HG03432 (cell line): ENCODE measurements at regions not wholly inside any gene's neighbourhood (a gene's known extent, or its start where the extent isn't known, plus 50 kb on each side); places are given as distances from the start of the nearest gene placed in this dataset.
"Not testable (repeated sequence)": the region's sequence is repeated elsewhere in the genome, so short reads cannot be mapped to it uniquely, and the experiment has no call there.

Experiments used
- ATAC-seq: cut with Tn5 transposase; IDR thresholded peaks from one replicate; pipeline ENCODE4 v1.9.1; 2021; ENCODE audit warnings: mild to moderate bottlenecking, moderate library complexity; ENCODE audit not compliant: unreplicated experiment

DNA sequence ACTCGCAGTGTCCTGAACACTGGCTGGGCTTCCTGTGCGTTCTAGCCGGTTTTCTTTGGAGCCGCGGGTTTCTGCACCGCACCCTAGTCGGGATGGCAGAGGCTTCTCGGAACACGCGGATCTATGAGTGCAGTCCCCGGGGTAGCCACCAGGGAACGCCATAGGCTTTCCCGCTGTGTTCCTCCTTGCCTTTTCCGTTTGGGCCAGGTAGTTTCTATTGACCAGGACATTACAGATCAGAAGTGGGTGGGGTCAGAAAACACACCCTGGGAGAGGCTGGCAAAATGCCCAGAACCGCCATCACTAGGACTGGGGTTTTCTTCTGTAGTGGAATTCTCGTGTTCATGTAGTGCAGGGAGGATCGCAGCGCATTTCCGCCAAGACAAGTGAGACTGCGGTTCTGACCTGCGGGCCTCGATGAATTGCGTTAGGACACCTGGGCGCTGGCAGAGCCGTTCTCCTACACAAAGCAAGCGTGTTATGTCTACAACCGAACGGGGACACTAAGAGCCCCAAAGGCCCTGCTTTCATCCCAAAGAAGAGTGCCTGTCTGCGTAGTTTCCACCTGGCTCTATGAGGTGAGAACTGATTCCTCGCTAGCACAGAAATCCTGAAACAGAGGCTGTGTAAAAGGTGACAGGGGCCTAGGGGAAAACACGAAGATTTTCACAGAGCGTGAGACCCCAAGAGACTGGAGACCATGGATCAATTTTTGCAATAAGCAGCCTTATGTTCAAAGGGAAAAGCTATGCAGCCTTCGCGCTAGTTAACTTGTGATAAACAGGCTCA, 121.5 kb downstream of the PPIAL4G start:
- not testable (repeated sequence) for ATAC-seq

DNA sequence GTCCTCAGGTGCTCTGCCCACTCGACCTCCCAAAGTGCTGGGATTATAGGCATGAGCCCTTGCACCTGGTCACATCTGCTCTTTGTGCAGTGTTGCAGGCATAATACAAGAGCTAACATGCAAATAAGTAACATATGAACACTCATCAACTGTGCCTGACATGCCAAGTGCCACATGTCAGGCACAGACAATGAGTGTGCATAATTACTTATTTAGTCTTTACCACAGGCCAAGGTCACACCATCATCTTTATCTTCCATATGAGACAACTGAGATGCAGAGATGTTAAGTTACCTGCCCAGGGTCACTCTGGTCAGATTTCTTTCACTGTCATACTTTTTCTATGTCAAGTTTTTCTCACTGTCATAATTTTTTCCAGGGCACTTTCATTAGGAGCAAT, 126.1 kb downstream of the PPIAL4G start:
- no peak for ATAC-seq

DNA sequence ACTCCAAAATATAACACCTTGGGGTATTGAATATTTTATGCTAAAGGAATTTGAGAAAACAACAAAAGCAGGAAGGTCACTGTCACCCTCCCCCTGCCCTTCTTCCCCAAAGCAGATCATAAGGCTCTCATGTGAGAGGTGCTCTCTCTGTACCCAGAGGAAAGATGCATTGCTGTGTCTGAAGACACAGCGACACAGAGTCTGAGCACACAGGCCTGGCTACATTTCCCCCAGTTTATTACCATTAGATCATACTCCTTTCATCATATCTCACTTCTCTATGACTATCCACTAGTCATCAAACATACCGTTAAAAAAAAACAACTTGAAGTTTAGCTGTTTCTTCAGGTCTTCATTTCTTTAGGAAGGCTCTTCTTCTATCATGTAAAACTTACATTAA, 127.1 kb downstream of the PPIAL4G start:
- no peak for ATAC-seq

DNA sequence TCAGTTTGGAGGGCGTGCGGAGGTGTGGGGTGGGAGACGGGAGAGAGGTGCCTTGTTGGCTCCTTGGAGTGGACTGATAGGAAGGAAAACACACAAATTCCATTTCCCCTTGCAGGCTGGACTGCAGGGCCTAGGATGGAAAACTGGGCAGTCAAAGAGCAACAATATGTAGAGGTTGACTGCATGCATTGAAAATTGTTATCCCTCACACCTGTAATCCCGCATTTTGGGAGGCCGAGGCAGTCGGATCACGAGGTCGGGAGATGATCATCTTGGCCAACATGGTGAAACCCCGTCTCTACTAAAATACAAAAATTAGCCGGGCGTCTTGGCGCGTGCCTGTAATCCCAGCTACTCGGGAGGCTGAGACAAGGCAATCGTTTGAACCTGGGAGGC, 128.2 kb downstream of the PPIAL4G start:
- no peak for ATAC-seq

DNA sequence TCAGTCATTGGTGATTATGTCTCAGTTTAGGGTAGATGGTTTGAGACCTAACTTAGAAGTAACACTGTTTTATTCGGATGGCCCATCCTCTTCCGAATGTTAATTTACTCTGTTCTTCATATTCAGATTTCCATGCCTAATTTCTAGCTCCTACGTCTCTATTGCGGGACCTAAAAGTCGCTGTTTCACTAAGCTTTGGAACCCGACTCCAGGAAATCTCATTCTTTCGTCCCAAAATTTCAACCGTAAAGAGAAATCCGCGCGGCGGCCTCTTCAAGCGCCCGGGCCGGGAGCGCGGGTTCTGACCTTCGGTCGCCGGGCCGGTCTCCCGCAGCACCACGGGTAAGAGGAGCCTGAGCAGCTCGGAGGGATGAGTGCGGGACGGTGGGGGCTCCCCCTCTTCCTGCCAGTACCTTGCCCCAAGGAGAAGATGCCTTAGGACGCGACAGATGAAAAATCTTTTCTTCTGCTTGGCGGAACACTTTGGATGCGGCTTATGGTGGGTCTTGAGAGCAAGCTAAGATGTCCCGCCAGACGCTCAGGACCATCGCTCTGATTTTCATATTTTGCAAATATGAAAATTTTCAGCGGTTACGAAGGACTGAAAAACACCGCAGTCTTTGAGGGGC, 128.7 kb downstream of the PPIAL4G start:
- no peak for ATAC-seq

DNA sequence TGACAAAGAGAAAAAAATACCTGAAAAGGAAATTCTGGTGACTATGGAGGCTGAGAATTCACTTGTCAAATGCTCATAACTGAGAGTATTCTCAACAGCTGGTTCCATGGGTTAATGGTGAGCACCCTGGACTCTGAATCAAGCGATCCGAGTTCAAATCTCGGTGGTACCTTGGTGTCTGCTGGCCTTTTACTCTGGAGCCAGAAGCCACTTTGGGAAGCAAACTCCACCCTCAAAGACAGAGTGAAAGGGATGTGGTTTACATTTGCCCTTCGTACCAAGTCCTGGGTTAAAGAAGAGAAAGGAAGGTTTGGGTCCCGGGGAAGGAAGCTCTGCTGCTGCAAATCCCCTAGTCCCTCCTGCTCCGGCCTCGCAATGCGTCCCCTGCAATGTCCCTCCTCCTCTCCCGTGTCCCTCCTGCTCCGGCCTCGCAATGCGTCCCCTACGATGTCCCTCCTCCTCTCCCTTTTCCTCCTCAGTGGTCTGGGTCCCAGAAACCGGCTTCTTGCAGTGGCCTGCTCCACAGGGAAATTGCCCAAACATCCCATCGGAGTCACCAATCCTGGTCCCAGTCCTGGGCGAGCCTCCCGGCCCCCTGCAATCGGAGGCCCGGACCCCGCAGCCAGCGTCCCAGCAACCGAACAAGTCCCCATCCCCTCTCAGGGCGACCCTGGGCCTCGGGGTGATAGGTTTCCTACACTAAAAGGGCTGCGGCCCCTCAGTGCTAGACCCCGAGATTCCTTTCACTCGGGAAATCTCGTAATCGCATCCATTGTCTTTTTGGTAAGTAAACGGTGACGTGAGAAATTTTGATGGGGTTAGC, 129.4 kb downstream of the PPIAL4G start:
- ATAC-seq: no peak

DNA sequence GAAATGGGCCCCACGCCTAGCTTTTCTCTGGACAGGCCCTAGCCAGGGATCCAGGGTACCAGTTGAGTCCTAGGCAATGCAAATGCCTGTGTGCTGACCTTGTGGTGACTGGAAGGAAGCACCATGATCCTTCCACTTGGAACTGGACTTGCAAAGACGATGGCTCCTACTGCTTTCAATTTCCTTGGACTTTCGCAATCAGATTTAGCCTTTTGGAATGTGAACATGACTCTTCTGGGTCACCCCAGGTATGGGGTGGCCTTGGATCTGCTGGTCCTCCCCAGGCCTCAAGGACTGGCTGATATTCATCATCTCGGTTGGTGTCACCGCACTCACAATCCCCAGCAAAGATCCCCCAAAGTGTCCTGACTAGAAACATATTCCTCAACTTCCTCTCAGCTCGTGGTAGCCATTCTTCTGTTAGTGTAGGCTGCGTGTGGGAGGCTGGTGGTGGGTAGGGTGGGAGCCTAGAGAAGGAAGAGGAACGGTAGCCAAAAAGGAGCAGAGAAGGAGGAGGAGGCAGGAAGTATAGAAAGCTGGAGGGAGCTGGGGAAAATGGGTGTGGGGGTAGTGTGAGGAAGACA, 130.5 kb downstream of the PPIAL4G start:
- ATAC-seq: no peak

DNA sequence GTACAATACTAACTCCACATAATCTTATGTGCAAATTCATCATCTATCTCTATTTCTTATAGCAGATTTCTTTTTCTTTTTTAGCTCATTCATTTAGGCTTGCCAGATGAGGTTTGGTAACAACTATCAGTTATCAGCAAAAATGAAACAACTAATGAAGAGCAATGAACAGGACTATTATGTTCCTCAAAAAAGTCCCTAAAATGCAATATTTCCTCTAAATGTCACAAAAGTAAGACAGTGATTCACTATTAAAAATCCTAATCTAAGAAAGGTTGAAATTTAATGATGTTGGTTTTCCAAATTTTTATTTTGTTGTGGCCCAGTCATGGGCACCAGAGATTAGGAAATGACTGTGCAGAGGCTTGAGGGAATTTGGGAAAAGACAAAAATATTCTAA, 135.3 kb downstream of the PPIAL4G start:
- ATAC-seq: no peak

DNA sequence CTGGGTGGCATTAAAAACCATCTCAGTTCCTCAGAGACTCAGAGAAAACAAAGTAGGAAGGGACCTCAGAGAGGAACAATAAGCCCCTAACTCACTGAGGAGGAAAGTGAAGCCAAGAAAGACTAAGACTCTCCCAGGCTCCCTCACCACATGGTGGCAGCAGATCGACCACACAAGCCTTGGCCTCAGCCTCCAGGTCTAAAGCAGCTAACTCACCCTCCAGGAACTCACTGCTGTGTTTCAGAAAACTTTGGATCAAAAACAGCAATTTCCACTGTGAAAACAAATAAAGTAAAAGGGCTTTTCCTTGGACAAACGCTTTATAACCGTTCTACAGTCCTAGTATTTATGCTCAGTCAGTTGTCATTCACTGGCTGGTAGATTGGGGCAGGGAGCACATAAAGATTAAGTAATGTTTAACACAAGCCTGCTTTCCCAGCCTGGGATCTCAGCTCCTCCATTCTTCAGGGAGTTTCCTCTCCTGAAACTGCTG, 137.4 kb downstream of the PPIAL4G start:
- ATAC-seq: not testable (repeated sequence)

DNA sequence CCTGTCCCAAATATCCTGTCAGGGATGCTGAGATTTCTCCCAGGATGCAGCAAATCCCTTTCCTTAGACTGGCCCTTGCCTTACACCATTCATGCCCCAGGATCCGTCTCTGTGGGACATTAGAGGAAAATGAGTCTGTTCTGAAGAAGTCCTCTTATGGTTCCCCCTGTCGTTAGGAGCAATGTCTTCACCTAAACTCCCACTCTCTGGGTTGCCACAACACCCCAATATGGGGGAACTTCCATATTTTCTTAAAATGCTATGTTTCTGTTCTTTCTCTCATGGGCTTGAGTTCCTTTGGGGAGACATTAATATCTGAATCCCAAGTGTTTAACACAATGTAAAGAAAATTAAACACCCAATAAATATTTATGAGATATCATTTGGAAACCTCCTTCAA, 138.5 kb downstream of the PPIAL4G start:
- ATAC-seq: not testable (repeated sequence)

DNA sequence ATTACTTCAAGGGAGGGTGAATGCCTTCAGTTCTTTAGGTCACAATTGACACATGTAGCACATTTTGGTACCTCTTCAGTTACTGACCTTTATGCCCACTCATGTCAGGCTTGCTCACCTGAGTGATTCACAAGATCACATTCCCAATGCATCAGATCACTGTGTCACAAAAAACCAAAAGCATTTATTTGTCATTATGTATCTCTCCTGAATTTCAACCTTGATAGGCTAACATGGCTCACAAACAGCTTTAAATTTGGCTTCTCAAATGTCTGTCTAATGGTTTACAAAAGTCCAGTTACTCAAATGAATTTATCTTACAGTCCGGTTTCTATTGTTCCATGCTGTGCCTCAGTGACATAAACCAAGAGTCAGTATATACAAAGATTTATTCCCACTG, 141.4 kb downstream of the PPIAL4G start:
- ATAC-seq: not testable (repeated sequence)

DNA sequence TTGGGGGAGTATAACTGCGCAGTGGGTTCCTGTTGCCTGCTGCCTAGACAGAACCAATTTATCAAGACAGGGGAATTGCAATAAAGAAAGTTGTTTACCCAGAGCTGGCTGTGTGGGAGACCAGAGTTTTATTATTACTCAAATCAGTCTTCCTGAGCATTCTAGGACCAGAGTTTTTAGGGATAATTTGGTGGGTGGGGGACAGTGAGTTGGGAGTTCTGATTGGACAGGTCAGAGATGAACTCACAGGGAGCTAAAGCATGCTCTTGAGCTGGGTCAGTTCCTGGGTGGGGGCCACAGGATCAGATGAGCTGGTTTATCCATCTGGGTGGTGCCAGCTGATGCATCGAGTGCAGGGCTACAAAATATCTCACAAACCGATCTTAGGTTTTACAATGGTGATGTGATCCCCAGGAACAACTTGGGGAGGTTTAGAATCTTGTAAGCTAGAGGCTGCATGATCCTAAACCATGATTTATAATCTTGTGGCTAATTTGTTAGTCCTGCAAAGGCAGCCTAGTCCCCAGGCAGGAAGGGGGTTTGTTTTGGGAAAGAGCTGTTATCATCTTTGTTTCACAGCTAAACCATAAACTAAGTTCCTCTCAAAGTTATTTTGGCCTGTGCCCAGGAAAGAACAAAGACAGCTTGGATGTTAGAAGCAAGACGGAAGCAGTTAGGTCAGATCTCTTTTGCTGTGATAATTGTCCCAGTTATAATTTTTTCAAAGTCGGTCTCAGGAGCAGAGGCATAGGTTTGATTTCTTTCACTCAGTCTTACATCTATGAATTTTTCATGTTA, 146.8 kb downstream of the PPIAL4G start:
- ATAC-seq: not testable (repeated sequence)

DNA sequence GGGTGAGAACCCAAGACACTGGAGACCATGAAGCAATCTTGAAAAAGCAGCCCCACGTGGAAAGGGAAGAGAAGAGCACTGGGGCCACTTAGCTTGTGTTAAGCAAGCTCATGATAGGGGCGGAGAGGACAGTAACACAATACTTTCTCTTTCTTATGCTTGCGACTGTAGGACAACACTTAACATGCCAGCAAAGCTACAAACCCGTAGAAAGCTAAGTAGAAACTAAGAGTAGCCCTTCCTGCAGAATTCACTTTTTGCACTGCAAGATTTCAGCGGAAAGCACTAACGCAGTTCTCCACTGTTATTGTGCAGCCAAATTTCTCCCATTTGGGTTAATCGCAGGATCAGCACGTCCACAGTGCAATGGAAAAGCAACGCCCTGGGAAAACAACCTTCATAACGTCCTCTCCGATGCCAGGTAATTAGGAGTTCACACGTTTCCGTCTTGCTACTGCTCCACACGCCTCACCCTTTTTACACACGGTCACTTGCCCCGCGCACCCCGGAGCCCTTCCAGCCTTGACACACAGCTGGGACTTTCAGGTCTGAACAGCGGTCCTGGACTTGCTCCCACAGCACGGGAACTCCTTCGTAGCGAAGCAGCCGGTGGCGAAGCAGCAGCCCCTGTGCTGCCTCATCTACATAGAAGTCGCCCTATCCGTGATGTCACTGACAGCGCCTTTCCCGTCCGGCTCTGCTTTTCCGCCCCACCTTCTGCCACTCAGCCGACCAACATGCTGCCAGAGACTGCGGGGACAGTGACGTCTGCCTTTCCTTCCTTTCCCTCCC, 148.6 kb downstream of the PPIAL4G start:
- ATAC-seq: peak; percentile 82

DNA sequence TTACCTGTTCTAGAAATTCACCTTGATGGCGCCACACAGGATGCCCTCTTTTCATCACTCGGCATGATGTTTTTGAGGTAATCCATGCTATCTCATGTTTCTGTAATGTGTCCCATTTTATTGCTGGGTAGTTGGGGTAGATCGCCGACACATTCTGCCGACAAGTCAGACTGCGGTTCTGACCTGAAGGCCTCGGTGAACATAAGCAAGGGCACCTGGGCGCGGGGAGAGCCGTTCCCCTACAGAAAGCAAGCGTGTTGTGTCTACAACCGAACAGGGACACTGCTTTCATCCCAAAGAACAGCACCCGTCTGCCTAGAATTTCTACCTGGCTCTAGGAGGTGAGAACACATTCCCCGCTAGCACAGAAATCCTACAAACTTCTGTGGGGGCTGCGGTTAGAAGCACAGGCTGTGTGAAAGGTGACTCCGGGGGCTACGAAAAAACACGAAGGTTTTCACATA, 149.2 kb downstream of the PPIAL4G start:
- no peak for ATAC-seq

DNA sequence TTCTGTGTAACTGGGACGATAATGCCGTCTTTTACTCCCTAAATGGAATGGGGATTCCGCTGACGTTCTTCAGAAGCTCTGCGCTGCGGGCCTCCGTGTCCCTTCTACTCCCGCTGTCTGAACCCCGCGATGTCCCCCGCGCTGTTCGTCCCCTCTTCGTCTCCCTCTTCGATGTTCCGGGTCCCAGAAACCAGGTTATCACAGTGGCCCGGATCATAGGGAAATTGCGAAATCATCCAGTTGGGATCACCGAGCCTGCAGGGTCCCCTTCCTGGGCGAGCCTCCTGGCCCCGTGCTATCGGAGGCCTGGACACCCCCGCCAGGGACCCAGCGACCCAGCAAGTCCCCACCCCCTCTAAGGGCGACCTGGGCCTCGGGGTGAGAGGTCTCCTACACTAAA, 154.2 kb downstream of the PPIAL4G start:
- ATAC-seq: no peak

DNA sequence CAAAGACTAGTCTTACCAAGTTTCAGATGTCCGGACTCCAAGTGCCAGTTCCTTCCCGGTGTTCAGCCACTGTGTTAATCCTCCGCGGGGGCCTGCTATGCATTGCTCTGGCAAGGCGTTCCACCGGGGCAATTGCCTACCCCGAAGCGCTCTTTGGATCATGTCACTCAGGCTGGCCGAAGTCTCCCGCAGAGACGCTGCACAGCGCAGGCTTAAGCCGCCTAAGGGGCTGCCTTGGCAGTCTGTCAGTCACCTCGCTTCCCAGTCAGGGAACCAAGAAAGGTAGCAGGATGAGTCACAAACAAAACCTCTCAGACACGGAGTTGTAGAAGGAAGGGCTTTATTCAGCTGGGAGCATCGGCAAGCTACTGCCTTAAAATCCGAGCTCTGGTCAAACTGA, 158.1 kb downstream of the PPIAL4G start:
- ATAC-seq: not testable (repeated sequence)

DNA sequence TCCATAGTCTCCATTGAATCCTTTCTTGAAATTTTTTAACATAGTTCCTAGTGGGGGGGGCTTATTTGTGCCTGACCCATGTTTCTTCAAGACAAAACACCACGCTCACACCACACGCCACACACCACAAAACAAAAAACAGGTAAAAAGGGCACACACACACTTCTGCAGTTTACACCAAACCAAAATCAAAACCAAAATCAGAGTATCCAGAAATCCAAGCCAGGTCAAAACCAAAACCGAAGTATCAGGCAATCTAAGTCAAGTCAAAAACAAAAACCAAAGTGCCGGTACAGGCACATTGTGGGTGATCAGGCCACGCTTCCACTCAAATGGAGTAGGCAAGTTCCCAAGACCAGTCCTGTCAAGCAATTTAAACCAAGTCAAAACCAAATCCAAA, 158.6 kb downstream of the PPIAL4G start:
- not testable (repeated sequence) for ATAC-seq

DNA sequence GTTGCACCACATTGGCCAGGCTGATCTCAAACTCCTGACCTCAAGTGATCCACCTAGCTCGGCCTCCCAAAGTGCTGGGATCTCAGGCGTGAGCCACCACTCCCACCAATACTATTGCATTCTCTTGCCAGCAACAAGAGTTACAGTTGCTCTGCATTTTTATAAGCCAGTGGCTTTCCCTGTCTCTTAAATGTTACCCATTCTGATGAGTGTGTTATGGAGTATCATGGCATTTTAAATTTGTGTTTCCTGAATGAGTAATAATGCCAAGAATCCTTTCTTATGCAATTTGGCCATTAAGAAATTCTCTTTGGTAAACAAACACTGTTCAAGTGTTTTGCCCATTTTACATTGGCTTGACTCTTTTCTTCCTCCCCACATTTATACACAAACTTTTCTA, 163.0 kb downstream of the PPIAL4G start:
- not testable (repeated sequence) for ATAC-seq

DNA sequence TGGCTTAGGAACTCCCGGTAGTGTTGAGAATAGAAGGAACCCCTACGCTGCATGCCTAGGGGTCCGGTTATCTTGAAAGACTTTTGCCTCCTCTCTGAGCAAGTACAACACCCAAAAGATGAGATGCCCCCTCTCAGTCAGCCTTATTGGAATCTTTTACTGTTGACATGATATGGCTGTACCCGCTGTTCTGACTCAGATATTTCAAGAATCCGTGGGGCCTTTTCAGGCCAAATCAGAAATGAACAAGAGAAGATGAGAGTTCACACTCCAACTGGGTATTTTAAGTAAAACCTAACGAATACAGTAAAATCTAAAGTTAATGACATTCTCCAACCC, 164.2 kb downstream of the PPIAL4G start:
- no peak for ATAC-seq
